B cell (primary cell): ENCODE measurements at regions not wholly inside any gene's neighbourhood (a gene's known extent, or its start where the extent isn't known, plus 50 kb on each side); places are given as distances from the start of the nearest gene placed in this dataset.

Experiments used
- CTCF ChIP-seq: fragments of 200-600 bp; IDR thresholded peaks from one replicate; pipeline ENCODE4 v1.8.0; 2022; ENCODE audit warnings: antibody characterized with exemption, mild to moderate bottlenecking
- EZH2 ChIP-seq: IDR thresholded peaks from 2 replicates; pipeline ENCODE4 v1.6.1; 2012; ENCODE audit warnings: borderline replicate concordance, low read depth, mild to moderate bottlenecking, moderate library complexity, low read length; ENCODE audit not compliant: insufficient read depth, poor library complexity, severe bottlenecking

GRCh38 chr16:5982979-5983378 lies 885.4 kb upstream of the EEF2KMT start:
- TF ChIP-seq CTCF, result no peak
- TF ChIP-seq EZH2, result no peak
